ENCODE measurements at regions not wholly inside any gene's neighbourhood (a gene's known extent, or its start where the extent isn't known, plus 50 kb on each side); places are given as distances from the start of the nearest gene placed in this dataset.

- no peaks in the 10 kb centered on the region for H3K36me3 ChIP-seq (ENCODE audit: control insufficient read depth in 3 of 3, insufficient read depth in 2 of 3, low read depth in 1 of 3, low read length in 3 of 3)
- no peaks in the 10 kb centered on the region for H3K4me1 ChIP-seq (ENCODE audit: control insufficient read depth in 3 of 3, insufficient read depth in 2 of 3, low read depth in 1 of 3, low read length in 2 of 3)
- DNase-seq: no peak
- no peak overlapping the region for H3K27ac ChIP-seq (ENCODE audit: low read depth in 1 of 3, low read length in 2 of 3)
- H3K4me3 ChIP-seq (ENCODE audit: low read depth in 1 of 3, low read length in 3 of 3): no peak overlapping the region
- no peak for FAIRE-seq
- H3K27me3 ChIP-seq (ENCODE audit: control insufficient read depth in 3 of 3, insufficient read depth in 3 of 3, low read length in 3 of 3): no peaks in the 10 kb centered on the region
- no peaks in the 10 kb centered on the region for H3K9me3 ChIP-seq (ENCODE audit: control insufficient read depth in 2 of 2, insufficient read depth in 1 of 2, low read depth in 1 of 2, low read length in 1 of 2)
Observed at GRCh38 chr7:136655414-136655813, 213.0 kb upstream of the CHRM2 start.

GRCh38 chr7:136654406-136654805, 214.0 kb upstream of the CHRM2 start:
- 56 to 75% (median 66%) methylated on average over 3 of the region's 3 CpGs for WGBS, 3 donors
- Histone ChIP-seq H3K27me3 (ENCODE audit: control insufficient read depth in 3 of 3, insufficient read depth in 3 of 3, low read length in 3 of 3) (no peaks in the 10 kb centered on the region), H3K4me1 (ENCODE audit: control insufficient read depth in 3 of 3, insufficient read depth in 2 of 3, low read depth in 1 of 3, low read length in 2 of 3) (no peaks in the 10 kb centered on the region), H3K9me3 (ENCODE audit: control insufficient read depth in 2 of 2, insufficient read depth in 1 of 2, low read depth in 1 of 2, low read length in 1 of 2) (no peaks in the 10 kb centered on the region), H3K27ac (ENCODE audit: low read depth in 1 of 3, low read length in 2 of 3) (no peak overlapping the region), H3K36me3 (ENCODE audit: control insufficient read depth in 3 of 3, insufficient read depth in 2 of 3, low read depth in 1 of 3, low read length in 3 of 3) (no peaks in the 10 kb centered on the region), H3K4me3 (ENCODE audit: low read depth in 1 of 3, low read length in 3 of 3) (no peak overlapping the region)
- FAIRE-seq (no peak), DNase-seq (no peak)

GRCh38 chr7:136652635-136653370, 215.6 kb upstream of the CHRM2 start:
- FAIRE-seq (no peak), DNase-seq (no peak)
- Histone ChIP-seq H3K27ac (ENCODE audit: low read depth in 1 of 3, low read length in 2 of 3) (no peak overlapping the region), H3K4me1 (ENCODE audit: control insufficient read depth in 3 of 3, insufficient read depth in 2 of 3, low read depth in 1 of 3, low read length in 2 of 3) (no peaks in the 10 kb centered on the region), H3K4me3 (ENCODE audit: low read depth in 1 of 3, low read length in 3 of 3) (no peak overlapping the region), H3K36me3 (ENCODE audit: control insufficient read depth in 3 of 3, insufficient read depth in 2 of 3, low read depth in 1 of 3, low read length in 3 of 3) (no peaks in the 10 kb centered on the region), H3K9me3 (ENCODE audit: control insufficient read depth in 2 of 2, insufficient read depth in 1 of 2, low read depth in 1 of 2, low read length in 1 of 2) (no peaks in the 10 kb centered on the region), H3K27me3 (ENCODE audit: control insufficient read depth in 3 of 3, insufficient read depth in 3 of 3, low read length in 3 of 3) (no peaks in the 10 kb centered on the region)
- 80 to 87% (median 86%) methylated on average over 3 of the region's 3 CpGs for WGBS, 3 donors

DNA sequence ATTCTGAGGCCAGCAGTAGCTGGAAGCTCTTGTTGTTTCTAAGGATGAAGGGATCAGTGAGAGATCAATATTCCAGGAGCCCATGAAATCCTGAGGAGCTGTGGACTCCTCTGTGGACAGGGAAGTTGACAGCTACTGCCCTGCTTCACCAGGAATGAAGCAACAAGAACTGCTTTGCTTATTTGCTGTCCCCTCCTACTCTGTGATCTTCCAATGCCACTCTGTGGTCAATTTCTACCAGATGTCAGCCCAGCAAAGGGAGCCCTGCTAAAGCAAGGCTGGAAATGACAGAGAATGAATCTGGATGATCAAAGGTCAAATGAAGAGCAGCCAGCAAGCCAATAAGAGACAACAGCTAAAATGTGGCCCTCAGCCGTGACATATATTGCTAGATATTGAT, 227.5 kb upstream of the CHRM2 start:
- H3K4me1 ChIP-seq (ENCODE audit: control insufficient read depth in 3 of 3, insufficient read depth in 2 of 3, low read depth in 1 of 3, low read length in 2 of 3): no peaks in the 10 kb centered on the region
- H3K4me3 ChIP-seq (ENCODE audit: low read depth in 1 of 3, low read length in 3 of 3): no peak overlapping the region
- DNase-seq (no peak), FAIRE-seq (no peak)
- no peaks in the 10 kb centered on the region for H3K36me3 ChIP-seq (ENCODE audit: control insufficient read depth in 3 of 3, insufficient read depth in 2 of 3, low read depth in 1 of 3, low read length in 3 of 3)
- 30 to 68% (median 33%) methylated on average over 1 of the region's 1 CpG for WGBS, 3 donors
- H3K27ac ChIP-seq (ENCODE audit: low read depth in 1 of 3, low read length in 2 of 3): no peak overlapping the region
- H3K9me3 ChIP-seq (ENCODE audit: control insufficient read depth in 2 of 2, insufficient read depth in 1 of 2, low read depth in 1 of 2, low read length in 1 of 2): no peaks in the 10 kb centered on the region
- no peaks in the 10 kb centered on the region for H3K27me3 ChIP-seq (ENCODE audit: control insufficient read depth in 3 of 3, insufficient read depth in 3 of 3, low read length in 3 of 3)

GRCh38 chr7:136637813-136638212, 230.6 kb upstream of the CHRM2 start:
- H3K4me1 ChIP-seq (ENCODE audit: control insufficient read depth in 3 of 3, insufficient read depth in 2 of 3, low read depth in 1 of 3, low read length in 2 of 3): no peaks in the 10 kb centered on the region
- no peaks in the 10 kb centered on the region for H3K36me3 ChIP-seq (ENCODE audit: control insufficient read depth in 3 of 3, insufficient read depth in 2 of 3, low read depth in 1 of 3, low read length in 3 of 3)
- no peaks in the 10 kb centered on the region for H3K9me3 ChIP-seq (ENCODE audit: control insufficient read depth in 2 of 2, insufficient read depth in 1 of 2, low read depth in 1 of 2, low read length in 1 of 2)
- 61 to 86% (median 81%) methylated on average over 2 of the region's 2 CpGs for WGBS, 3 donors
- no peak for FAIRE-seq
- H3K27me3 ChIP-seq (ENCODE audit: control insufficient read depth in 3 of 3, insufficient read depth in 3 of 3, low read length in 3 of 3): no peaks in the 10 kb centered on the region
- no peak overlapping the region for H3K27ac ChIP-seq (ENCODE audit: low read depth in 1 of 3, low read length in 2 of 3)
- no peak for DNase-seq
- H3K4me3 ChIP-seq (ENCODE audit: low read depth in 1 of 3, low read length in 3 of 3): no peak overlapping the region

GRCh38 chr7:136635751-136636150, 232.7 kb upstream of the CHRM2 start:
- Histone ChIP-seq H3K4me1 (ENCODE audit: control insufficient read depth in 3 of 3, insufficient read depth in 2 of 3, low read depth in 1 of 3, low read length in 2 of 3) (no peaks in the 10 kb centered on the region), H3K36me3 (ENCODE audit: control insufficient read depth in 3 of 3, insufficient read depth in 2 of 3, low read depth in 1 of 3, low read length in 3 of 3) (no peaks in the 10 kb centered on the region), H3K4me3 (ENCODE audit: low read depth in 1 of 3, low read length in 3 of 3) (no peak overlapping the region), H3K9me3 (ENCODE audit: control insufficient read depth in 2 of 2, insufficient read depth in 1 of 2, low read depth in 1 of 2, low read length in 1 of 2) (no peaks in the 10 kb centered on the region), H3K27me3 (ENCODE audit: control insufficient read depth in 3 of 3, insufficient read depth in 3 of 3, low read length in 3 of 3) (no peaks in the 10 kb centered on the region), H3K27ac (ENCODE audit: low read depth in 1 of 3, low read length in 2 of 3) (no peak overlapping the region)
- FAIRE-seq (no peak), DNase-seq (no peak)
- 57 to 73% (median 64%) methylated on average over 3 of the region's 3 CpGs for WGBS, 3 donors

DNA sequence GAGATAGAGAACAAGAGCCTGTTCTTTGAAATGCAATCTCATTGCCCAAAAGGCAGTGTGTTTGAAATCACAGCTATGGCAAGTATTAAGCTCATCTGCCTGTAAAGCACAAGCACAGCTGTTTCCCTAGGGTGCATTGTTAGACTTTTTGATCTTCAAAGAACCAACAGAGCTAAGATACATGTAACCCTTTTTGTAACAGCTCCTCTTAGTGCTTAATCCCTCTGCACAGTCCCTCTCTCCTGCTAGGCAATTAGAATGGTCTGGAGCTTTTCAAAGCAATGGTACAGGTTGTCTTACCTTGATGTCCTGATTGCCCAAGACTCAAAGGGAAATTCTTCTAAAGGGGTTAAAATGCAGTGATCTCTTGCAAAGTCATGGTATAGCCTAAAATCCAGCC, 249.6 kb upstream of the CHRM2 start:
- FAIRE-seq (no peak), DNase-seq (no peak)
- Histone ChIP-seq H3K9me3 (ENCODE audit: control insufficient read depth in 2 of 2, insufficient read depth in 1 of 2, low read depth in 1 of 2, low read length in 1 of 2) (peaks cover 0 to 2% of the 10 kb centered on the region in 2 donors), H3K4me3 (ENCODE audit: low read depth in 1 of 3, low read length in 3 of 3) (no peak overlapping the region), H3K4me1 (ENCODE audit: control insufficient read depth in 3 of 3, insufficient read depth in 2 of 3, low read depth in 1 of 3, low read length in 2 of 3) (no peaks in the 10 kb centered on the region), H3K27ac (ENCODE audit: low read depth in 1 of 3, low read length in 2 of 3) (no peak overlapping the region), H3K27me3 (ENCODE audit: control insufficient read depth in 3 of 3, insufficient read depth in 3 of 3, low read length in 3 of 3) (no peaks in the 10 kb centered on the region), H3K36me3 (ENCODE audit: control insufficient read depth in 3 of 3, insufficient read depth in 2 of 3, low read depth in 1 of 3, low read length in 3 of 3) (no peaks in the 10 kb centered on the region)

DNA sequence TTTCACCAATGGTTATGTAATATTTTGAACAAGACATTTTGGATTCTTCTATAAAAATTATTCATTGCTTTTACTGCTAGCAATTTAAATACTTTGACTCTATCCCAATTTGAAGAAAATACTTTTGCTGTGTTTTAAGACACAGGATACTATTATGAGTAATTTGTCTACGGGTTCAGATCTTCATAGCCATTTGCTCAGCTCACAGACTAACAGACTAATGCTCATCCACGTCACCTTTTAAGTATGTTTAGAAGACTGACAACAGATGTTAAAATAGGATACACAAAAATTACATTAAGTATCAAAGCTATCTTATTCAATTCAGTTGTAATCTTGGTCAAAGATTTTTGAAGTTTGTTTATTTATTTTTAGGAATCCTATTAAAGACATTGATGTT, 251.3 kb upstream of the CHRM2 start:
- Histone ChIP-seq H3K4me1 (ENCODE audit: control insufficient read depth in 3 of 3, insufficient read depth in 2 of 3, low read depth in 1 of 3, low read length in 2 of 3) (no peaks in the 10 kb centered on the region), H3K4me3 (ENCODE audit: low read depth in 1 of 3, low read length in 3 of 3) (no peak overlapping the region), H3K27ac (ENCODE audit: low read depth in 1 of 3, low read length in 2 of 3) (no peak overlapping the region), H3K9me3 (ENCODE audit: control insufficient read depth in 2 of 2, insufficient read depth in 1 of 2, low read depth in 1 of 2, low read length in 1 of 2) (peaks cover 0 to 2% of the 10 kb centered on the region in 2 donors), H3K36me3 (ENCODE audit: control insufficient read depth in 3 of 3, insufficient read depth in 2 of 3, low read depth in 1 of 3, low read length in 3 of 3) (no peaks in the 10 kb centered on the region), H3K27me3 (ENCODE audit: control insufficient read depth in 3 of 3, insufficient read depth in 3 of 3, low read length in 3 of 3) (no peaks in the 10 kb centered on the region)
- FAIRE-seq: no peak
- 59 to 64% (median 61%) methylated on average over 2 of the region's 2 CpGs for WGBS, 3 donors
- no peak for DNase-seq

All from small intestine (tissue), 7 donors.